ENCODE measurements at regions not wholly inside any gene's neighbourhood (a gene's known extent, or its start where the extent isn't known, plus 50 kb on each side); places are given as distances from the start of the nearest gene placed in this dataset.

DNA sequence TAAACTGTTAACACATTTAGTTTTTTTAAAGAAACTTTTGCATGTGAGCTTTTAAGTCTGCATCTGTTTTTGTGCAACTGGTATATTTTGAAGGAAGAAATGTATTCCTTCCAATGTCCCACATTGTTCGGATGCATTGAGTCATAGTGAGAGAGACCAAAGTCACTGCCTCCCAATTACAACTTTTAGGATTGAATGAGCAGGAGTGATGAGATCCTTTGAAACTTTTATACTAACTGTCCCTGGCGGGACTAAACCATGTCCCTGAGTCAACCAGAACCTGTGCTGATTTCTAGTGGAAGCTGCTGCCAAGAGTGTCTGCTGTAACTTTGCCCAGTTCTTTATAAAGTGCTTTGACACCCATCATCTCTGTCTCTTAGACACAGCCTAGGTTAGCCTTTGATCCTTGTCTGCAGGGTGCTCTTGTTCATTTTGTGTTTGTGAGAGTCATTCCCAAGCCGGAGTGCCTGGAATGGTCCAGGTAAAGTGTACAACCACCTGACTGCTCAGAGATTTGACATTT is 122.7 kb downstream of the ZNF518B start:
- no peak for DNase-seq

DNA sequence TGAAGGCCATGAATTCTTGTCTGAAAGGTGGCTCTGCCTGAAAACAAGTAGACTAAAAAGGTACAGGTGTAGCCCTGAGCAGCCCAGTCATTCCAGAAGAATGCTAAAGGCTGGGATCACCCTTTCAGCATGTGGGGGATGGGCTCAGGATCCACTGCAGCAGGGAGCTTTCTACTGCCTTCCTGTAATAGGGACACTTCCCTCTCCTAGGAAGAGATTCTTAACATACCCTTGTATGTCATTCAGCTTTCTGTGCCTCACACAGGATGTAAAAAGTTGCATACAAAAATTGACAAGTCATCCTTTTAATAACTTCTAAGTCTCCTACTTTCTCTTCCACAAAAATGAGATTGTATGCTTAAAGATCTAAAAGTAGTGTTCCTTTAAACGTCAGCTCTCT is 123.3 kb downstream of the ZNF518B start:
- no peak for DNase-seq

DNA sequence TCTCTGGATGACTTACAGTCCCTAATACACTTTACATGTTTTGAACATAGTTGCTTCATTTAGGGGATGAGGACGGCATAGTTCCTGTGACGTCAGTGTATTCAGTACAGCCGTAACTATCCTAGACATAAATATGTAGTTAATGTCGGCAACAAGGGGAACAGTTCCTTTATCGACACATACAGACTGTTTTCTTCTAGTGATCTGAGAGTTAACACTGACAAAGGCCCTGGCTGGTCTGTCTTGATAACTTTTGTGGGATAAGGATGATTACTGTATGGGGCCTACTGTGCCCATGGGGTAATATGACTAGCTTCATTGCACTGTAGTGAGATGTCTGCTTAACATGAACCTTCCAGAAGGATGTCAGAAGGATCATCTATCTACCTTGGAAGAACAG is 131.2 kb downstream of the ZNF518B start:
- DNase-seq = no peak

DNA sequence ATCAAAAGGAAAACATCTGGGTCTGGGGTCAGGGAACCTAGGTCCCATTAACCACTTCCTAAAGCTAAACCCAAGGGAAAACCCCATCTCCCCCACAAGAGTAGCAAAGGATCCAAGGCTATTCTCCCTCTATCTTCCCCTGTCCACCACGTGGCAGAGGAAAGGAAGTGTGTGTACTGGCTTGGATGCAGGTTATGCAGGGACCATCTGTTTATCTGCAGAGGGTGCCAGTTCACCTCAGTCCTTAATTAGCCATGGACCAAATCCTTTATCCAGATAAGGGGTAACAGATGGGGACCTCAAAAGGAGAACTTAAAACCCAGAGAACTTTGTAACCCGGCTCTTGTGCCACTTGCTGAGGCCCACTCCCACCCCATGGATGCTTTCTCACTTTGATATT is 135.3 kb downstream of the ZNF518B start:
- DNase-seq = no peak

DNA sequence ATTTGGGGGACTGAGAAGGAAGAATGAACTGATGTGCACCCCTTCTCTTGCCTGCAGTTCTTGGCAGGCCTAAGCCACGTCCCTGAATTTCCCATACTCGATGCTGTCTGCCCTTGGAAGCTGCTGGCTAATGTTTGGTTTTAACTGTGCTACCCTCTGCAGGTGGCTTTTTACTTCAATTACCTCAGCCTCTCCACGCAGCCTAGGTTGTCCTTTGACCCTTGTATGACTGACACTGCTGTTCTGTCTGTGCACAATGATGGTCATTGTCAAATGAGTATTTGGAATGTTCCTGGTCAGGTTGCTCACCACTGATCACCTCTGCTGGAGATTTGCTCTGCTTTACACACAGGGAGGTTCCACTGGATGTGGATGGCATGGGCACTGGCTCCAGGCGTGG is 137.1 kb downstream of the ZNF518B start:
- DNase-seq = no peak

DNA sequence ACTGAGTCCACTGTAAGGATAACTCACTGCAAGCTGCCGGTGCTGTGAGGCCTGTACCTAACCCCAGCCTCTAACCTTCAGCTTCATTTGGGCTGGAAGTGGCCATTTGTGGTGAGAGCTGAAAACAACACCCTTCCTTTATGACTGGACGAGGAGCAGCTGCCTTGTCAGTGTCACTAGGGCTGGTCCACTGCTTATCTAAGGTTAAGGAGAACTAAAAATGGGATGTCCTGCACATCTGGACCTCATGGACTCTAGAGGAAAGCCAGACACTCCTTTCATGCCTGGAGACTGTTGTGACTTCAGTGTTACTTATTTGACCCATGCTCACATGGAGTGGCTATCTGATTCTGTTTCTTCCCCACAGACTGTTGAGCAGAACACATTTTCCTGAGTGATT is 139.9 kb downstream of the ZNF518B start:
- DNase-seq = no peak

DNA sequence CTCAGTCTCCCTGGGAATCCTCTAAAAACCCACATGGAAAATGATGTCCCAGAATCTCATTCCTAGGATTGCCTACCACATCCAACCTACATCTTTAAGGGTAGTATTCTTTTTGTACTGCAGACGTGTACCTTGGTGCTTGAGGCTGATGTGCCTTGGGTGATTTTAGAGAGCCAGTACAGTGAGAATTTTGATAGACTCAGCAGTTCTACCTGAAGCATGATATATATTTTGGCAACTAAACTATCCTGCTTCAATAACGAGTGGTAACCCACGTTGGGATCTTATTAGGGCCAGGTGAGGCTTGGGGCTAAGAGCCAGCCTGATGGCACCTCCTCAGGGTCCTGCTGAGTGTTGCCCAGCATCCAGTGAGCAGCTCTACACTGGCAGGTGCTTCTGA is 140.4 kb downstream of the ZNF518B start:
- no peak for DNase-seq

DNA sequence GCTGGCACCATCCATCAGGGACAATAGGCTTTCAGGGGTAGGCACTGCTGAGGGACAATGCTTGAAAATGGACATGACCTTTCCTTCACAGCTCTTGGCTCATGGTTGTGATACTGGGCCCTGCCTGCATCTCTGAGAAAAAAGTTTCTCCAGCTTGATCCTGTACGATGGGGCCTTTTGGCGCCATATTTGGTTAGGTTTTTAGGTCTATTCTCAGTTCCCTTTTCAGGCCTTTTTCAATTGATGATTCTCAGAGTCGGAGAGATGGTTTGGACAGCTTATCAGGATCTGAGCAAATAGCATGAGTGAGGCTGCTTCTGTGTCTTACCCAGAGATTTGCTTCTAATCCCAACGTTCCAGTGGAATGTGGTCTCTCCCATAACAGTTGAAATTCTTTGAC is 141.6 kb downstream of the ZNF518B start:
- DNase-seq = no peak

DNA sequence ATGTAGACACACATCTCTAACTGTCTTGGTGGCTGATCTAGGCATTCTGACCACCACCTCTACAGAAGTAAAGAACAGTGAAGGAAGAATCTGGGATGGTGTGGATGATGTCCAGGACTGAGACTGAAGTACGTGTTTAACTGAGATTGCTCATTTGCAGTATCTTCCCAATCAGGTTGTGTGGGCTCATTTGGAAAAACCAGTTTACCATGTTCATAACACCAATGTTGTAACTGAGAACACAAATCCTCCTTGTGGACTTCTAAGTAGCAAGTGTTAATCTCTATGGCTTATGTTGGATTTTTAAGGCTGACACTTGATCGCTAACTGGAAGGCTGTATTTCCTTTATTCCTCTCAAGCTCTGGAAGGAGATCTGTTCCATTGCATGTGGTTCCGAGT is 144.7 kb downstream of the ZNF518B start:
- DNase-seq = no peak

DNA sequence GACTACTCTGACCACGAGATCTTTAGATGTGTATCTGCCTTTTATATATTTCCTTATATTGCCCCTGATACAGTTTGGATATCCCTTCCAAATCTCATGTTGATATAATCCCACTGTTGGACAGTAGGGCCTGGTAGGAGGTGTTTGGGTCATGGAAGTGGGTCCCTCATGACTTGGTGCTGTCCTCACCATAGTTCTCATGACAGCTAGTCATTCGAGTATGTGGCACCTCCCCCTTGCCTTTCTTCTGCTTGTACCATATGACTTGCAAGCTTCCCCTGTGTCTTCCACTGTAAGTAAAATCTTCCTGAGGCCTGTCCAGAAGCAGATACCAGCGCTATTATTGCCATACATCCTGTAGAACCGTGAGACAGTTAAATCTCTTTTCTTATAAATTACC is 145.3 kb downstream of the ZNF518B start:
- DNase-seq = no peak

DNA sequence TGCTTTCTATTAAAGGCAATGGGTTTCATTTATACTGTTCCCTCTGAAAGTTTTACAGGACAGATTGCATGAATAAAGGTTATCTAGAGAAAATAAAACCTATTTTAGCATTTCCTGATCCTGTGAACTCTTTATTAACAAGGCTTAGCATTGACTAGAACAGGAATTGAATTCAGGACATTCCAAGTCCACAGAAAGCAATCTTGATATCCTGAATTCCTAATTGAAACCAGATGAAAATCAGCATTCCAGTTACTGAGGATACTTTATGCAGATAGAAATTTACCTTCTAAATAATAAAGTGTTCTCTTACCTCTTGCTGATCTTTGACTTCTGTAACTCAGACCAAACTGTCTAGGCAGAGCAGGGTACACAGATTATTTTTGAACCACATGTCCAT is 151.4 kb downstream of the ZNF518B start:
- DNase-seq = no peak

DNA sequence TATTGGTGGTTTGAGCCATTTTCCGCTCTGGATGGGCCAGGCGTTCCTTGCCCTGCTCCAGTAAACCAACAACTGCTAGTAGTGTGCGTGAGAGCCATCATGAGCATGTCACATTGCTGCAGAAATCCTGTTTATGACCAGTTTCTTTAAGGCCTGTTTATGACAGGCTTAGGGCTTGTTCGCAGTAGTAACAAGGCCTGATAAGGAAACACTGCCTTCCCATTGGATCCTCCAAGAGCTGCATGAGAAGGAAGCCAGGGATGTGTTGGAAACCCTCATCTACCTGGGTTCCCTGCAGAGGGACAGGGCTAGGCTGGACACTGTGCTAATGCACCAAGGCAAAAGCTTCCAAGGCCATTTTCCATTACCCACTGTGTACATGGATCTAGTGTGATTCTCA is 153.9 kb downstream of the ZNF518B start:
- DNase-seq = no peak

DNA sequence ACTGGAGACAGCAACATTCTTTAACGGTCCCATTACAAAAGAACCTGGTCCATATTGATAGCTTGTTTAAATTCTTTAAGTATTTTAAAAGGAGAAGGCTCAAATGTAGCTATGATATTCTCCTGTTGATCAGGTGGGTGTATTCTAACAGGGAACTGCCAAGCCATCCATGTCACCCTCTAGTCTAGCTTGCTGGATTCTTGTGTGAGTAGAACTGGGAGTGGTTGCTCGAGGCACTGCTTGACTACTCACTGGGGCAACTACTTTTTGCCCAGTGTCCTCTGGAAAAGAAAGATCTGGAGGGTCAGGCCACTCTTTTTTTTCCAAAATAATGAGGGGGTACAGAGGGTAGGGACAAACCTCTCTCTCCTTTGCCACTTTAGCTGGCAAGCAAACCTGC is 155.1 kb downstream of the ZNF518B start:
- no peak for DNase-seq

DNA sequence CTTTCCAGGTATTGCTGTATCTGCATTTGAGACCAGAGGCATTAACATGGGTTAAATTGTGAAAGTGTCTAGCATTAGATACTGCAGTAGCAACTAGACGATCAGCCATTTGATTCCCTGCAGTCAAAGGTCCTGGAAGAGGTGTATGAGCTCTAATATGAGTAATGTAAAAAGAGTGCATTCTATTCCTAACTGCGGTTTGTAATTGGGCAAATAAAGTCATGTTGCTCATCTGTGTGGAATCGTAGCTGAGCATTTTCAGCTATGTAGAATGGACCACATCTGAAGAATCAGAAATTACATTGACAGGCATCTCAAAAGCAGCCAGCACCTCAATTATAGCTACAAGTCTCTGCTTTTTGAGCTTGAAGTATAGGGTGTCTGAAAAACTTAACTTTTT is 157.6 kb downstream of the ZNF518B start:
- no peak for DNase-seq

DNA sequence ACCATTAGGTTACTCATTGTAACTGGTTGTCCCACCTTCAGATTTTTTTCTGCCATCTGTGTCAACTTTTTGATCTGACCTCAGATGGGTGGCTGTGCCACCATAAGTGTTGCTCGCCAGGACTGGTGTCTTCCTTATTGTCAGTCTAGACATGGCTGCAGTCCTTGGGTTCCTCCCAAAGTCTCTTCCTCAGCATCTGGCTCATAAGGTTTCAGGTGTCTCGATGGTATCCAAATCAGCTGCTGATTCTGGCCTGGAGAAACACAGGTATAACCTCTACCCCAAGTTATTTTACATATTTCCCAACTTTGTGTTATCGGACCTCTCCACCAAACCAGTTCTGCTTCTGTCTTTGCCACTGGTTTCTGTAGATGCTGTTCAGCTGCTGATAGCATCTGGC is 158.5 kb downstream of the ZNF518B start:
- DNase-seq = no peak

DNA sequence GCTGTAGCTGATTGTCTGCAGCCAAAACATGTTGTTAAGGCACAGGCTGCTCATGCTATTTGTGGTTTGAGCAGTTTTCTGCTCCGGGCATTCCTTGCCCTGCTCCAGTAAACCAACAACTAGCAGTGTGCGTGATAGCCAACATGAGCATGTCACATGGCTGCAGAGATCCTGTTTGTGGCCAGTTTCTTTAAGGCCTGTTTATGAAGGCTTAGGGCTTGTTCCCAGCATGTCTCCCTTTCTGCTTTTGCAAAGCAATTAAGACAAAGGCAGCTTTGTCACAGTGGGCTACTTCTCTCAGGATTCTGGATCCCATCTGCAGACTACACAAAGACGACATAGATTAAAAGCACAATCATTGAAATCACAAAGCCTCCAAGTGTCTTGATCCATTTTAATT is 160.5 kb downstream of the ZNF518B start:
- DNase-seq = no peak

DNA sequence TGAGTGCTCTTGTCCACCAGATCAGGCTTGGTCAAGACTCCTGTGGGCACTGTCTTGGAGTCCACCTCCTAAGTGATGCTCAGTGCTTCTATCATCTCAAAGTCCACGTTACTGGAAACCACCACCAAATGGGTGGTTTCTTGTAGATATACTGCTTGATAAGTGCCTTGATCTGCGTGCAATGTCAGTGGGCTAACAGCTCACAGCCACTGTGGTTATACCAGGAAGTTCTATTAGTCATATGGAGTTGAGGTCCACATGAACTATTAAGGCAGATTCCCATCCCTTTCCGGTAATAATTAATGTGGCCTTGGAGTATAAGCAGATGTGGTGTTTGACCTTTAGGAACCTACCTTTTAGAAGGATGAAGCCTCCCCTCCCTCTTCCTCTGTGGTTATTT is 161.9 kb downstream of the ZNF518B start:
- DNase-seq = no peak

DNA sequence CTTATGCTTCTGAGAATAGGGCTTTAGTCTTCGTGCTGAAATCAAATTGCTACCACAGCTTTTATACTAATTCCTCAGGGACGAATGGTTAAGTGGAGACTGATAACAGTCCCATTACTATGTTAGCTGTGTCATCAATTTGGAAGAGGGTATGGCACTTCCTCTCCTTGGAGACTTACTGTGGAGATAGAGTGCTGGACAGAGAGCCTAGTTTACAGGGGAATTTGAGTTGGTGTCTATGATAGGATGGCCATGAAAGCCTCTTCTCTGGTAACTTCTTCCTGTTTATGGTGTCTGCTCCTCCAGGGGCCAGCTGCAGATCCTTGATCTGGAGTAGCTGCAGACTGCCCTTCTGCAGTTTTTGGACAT is 167.7 kb downstream of the ZNF518B start:
- no peak for DNase-seq

DNA sequence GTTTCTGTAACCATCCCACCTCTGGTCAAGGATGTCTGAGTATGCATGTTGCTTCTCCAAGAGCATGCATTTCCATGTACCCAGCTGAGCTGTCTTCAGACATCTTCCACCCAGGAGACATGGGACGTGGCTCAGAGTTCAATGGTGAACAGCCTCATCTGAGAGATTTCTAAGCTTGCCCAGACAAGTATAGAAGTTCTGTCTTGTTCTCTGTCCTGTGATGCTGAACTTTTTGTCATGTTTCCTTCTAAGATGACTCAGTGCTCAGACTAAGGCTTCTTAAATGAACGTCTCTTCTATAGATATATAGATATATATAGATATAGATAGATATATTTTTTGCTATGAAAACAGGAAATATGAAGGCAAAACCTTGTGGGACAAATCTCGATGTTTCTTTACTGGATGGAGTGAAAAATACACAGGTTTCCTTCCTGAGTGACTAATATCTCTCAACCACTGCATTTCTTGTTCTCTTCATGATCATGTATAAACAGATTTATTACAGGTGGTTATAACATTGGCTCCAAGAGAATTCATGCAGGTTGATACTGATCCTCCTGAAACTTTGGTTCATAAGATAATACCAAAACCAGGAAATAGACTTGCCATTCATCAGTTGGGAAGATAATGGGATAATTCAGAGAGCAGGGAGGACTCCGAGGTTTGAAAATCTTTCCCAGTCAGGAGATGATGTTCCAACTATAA is 168.2 kb downstream of the ZNF518B start:
- DNase-seq = no peak

DNA sequence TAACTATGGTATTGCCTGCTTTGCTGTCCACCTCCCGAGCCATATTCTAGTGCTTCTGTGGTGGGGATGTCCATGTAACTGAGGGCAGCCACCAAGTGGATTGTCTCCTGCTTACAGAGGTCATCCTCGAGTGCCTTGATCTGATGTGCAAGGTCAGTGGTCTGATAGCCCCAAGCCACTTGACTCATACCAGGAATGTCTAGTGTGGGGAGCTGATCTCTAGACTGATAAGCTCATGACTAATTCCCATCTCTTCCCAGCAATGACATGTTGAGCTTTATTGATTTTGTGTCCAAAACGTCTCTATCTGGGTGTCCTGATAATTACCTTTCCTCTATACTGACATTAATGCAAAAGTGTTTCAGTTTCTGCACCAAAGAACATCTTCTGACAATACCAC is 168.4 kb upstream of the WDR1 start:
- DNase-seq = no peak

DNA sequence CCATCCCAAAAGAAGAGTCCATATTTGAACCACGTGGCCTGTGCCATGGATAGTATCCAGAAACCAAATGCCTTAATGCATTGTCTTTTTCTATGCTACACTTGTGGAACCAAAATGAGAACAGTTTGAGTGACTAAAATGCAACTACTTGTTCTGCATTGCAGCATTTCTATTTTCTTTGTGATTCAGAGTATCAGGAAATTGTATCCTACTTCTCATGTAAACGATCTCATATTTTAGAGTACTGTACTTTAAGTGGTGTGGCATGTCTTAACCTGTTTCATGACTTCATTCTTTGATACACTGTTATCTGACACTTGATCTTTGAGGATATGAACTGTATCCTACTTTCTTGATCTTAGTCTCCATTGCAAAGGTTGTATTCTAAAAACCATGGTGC is 167.2 kb upstream of the WDR1 start:
- no peak for DNase-seq

DNA sequence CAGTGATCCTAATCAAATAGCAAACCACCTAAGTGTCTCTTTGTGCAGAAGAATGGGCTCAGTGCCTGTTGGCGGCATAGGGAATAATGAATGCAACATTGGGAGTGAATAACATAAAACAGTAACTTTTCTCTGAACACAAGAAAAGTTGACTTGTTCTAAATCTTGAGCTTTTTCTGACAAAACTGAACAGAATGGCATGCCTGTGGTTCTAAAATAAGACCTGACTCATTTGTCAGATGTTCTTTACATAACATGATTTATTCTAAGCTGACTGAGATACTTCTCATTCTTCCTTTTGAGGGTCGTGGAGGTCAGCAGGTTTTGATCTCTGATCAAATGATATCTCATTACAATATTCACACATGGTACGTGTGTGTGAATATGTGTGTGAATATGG is 165.4 kb upstream of the WDR1 start:
- no peak for DNase-seq

DNA sequence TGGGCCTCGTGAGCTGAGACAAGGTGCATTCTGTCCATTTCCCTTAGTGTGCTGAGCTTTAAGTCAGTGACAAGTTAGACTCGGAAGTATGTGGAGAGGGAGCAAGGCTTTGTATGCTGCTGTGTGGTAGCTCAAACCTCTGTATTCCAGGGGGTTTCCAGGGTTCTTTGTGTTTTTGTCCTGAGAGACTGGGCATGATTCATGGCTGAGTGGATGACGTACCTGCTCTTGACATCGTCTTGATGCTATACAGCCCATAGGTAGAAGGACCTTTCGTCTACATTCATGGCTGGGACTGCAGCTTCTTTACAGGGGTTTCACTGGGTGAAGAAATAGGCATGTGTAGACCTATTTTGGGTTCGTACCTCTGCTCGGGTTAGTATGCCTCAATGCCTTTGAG is 162.7 kb upstream of the WDR1 start:
- DNase-seq = no peak

DNA sequence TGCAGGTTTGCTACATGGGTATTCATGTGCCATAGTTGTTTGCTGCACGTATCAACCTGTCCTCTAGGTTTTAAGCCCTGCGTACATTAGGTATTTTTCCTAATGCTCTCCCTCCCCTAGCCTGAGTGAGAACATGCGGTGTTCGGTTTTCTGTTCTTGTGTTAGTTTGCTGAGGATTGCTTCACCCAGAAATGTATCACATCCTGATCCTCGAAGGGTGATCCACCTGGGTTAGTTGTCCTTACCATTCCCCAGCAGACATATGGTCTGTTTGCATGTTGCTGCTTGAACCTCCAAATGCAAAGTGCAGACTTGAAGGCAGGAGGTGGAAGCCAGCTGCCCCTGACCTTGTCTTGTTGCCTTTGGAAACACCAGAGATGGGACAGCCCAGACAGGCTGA is 161.5 kb upstream of the WDR1 start:
- DNase-seq = no peak

DNA sequence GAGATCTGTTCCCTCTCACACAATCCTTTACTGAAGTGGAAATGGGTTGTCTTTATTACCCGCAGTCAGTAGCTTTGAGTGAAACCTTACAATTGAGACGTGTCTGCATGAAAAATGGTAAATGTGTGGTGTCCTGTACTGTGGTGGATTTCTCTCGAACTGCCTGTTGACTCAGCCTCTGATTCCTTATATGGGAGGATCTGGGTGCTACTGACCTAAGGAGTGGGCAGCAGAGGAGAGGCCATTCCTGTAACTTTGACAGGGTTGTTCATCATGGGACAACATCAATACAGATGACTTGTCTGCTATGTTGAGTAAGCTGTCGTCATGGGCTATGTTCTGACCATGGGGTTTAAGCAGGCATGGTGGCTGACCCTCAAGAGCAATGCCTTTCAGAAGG is 159.6 kb upstream of the WDR1 start:
- DNase-seq = no peak

Data from dermis blood vessel endothelial cell (primary cell).